ENCODE measurements at regions not wholly inside any gene's neighbourhood (a gene's known extent, or its start where the extent isn't known, plus 50 kb on each side); places are given as distances from the start of the nearest gene placed in this dataset.
A peak's percentile ranks its signal among the peaks of the same experiment; 100 is the strongest.
"Not testable (repeated sequence)": the region's sequence is repeated elsewhere in the genome, so short reads cannot be mapped to it uniquely, and the experiment has no call there.

DNA sequence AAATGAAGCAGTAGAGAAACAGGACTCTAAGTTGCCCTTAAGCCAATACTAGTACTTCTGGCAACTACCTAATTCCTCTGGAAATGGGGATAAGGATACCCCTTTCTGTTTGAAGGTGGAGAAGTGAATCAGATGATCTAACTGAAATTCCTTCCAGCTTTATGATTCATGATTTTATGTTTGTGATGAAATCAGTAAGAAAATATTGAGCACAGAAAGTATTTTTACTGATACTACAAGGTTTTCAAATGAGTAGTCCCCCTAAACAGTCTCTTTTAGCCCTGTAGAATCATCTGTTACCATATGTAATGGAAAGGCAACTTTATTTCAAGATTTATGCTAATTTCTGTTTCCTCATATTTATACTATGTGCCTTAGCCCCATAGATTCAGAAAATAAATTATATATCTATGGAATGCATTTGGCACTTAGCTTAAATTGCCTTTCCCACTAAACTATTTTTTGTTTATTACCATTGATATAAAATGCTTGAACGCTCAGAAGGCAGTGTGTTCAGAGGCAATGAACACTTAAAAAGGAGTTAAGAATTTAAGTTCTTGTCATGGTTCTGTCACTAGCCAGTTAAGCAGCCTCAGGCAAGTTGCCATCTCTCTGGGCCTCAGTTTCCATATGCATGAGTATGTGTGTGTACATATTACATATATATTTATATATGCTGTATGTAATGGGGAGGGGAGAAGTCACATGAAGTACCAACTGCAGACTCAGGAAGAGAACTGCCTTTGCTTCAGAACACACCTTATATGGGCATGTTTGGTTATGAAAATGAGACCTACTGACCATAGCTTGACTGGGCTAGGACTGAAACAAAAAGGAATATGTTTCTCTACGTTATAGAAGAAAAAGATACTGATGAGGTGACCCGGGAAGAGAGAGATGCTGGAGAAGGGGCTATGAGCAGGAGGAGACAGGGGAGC, 97.7 kb downstream of the CDC42EP3 start:
- DNase-seq, result no peak

DNA sequence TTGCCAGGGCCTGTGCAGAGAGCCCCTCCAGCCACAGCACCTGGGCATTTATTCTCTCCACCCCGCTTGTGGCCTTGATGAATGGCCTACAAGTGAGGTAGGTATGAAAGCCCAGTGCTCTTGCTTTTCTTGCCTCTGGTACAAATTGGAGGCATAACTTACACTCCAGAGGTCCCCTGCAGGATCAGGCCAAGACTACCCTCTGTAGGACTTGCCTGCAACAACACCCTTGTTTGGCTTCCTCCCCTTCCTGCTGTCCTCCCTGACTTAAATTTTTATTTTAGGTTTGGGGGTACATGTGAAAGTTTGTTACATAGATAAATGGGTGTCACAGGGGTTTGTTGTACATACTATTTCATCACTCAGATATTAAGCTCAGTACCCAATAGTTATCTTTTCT, 95.7 kb downstream of the CDC42EP3 start:
- DNase-seq, result no peak

DNA sequence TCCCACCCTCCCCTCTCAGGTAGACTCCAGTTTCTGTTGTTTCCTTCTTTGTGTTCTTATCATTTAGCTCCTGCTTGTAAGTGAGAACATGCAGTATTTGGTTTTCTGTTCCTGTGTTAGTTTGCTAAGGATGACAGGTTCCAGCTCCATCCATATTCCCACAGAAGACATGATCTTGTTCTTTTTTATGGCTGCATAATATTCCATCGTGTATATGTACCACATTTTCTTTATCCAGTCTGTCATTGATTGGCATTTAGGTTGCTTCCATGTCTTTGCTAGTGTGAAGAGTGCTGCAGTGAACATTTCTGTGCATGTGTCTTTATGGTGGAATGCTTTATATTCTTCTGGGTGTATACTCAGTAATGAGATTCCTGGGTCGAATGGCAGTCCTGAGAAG, 95.2 kb downstream of the CDC42EP3 start:
- not testable (repeated sequence) for DNase-seq

DNA sequence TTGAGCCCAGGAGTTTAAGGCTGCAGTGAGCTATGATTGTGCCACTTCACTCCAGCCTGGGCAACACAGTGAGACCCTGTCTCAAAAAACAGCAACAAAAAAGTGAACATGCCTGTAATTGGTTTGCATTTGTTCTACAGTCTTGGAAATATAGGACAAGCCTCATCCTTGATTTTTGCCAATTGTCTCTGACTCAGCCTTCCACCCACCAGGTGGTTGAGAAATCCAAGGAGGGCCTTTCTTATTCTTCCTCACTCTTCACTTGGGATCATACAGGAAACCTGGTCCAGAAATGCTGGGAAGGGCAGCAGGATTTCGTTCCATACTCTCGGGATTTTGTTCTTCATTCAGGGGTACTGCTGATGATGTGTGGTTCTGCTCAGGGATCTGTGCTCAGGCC, 94.6 kb downstream of the CDC42EP3 start:
- DNase-seq, result no peak

DNA sequence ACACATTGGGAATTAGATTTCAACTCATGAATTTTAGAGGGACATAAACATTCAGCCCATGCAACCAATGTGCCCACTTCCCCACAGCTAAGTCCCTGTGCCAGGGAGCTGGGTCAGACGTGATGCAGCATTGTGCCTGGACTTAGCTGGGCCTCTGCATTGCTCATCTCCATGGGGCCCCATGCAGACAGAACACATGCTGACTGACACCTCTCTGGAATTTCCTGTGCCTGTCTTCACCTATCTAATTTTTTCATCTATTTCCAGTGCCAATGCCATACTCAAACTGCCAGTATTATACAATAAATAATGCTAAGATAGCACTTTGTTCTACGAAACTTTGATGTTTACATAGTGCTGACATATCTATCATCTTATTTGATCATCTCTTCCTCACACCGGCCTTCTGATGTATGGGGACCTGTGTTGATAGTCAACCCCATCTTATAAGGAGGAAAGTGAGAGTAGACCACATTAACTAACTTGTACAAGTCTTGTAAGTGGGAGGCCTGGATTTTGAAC, 92.2 kb downstream of the CDC42EP3 start:
- DNase-seq, result no peak

DNA sequence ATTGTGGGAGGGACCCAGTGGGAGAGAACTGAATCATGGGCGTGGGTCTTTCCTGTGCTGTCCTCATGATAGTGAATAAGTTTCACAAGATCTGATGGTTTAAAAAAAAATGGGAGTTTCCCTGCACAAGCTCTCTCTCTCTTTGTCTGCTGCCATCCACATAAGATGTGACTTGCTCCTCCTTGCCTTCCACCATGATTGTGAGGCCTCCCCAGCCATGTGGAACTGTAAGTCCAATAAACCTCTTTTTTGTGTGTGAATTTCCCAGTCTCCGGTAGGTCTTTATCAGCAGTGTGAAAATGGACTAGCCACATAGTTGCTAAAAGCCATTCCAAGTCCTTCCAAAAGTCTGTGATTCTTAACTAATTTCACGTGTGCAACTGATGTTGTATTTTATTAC, 91.5 kb downstream of the CDC42EP3 start:
- not testable (repeated sequence) for DNase-seq

DNA sequence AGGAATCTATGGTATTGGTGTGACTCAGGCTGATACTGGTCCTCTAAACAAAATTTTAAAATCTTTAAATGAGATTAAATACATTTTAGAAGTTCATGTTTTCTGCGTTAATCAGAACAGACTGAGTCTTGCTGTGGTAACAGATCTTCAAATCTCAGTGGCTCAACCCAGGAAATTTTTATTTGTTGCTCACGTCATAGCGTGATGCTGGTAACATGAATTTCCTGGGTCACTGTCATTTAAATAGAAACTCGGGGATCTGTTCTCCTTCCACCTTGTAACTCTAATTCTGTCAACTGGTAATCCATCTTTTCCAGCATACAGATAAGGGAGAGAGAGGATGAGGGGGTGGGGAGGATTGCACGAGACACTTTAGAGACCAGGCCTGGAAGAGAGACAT, 90.0 kb downstream of the CDC42EP3 start:
- no peak for DNase-seq

DNA sequence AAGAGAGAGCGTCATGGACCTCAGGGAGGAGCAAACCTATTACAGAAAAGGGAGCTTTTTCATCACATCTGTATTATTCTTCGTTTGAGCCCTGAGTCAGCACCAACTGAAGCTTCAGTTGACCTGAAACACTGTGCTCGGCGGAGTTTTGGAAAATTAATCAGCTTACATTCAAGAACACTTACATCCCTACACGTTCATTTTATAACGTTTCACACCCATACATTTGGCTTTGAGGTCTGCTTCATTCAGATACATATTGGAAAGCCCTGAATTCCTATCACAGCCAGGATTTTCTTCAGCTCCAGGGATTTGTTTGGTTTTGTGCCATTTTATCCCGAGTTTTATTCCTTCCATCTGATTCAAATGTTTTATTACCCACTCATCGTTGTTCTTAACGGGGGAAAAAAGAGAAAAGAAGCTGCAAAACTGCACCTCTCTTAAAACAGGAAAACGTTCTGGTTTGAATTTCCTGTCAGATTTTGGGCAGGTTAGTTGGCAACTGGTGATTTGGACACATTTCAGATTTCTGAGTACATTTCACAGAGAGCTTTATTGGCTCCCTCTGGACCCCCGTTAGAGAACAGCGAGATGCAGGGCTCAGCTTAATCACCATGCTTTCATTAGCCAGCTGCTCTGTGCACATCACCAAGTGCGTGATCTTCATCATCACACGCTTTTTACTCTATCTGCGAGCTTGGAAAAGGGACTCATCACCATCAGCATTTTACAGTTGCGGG, 88.8 kb downstream of the CDC42EP3 start:
- no peak for DNase-seq

DNA sequence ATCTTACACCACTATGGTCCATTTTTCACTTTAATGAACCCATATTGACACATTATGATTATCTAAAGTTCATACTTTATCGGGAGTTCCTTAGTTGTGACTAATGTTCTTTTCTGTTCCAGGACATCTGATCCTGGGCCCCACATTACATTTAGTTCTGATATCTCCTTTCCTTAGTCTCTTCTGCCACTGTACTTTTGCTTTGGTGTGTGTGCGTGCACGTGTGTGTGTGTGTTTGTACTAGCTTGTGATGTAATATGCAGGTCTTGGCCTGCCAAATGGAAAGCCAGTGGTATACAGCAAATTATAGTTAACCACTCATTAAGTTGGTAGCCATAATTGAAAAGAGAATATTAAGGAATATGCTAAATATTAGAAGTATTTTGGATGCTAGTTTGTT, 88.0 kb downstream of the CDC42EP3 start:
- no peak for DNase-seq

DNA sequence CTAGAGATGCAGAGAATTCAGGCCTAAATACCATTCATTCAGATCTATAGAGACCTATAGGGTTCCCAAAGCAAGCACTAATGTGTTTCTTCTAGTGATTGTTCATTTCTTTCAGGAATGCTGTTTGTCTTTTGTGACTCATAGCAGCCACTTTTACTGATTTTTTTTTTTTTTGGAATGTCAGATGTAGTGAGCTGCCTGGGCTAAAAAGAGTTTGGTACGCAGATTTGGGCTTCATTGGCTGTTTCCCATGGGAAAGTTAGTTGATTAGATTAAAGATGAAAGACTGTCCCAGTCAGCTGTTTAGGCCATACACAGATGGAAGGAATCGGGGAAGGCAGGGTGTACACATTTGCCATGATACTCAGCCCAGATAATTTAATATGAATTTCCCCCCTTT, 87.6 kb downstream of the CDC42EP3 start:
- DNase-seq, result no peak

DNA sequence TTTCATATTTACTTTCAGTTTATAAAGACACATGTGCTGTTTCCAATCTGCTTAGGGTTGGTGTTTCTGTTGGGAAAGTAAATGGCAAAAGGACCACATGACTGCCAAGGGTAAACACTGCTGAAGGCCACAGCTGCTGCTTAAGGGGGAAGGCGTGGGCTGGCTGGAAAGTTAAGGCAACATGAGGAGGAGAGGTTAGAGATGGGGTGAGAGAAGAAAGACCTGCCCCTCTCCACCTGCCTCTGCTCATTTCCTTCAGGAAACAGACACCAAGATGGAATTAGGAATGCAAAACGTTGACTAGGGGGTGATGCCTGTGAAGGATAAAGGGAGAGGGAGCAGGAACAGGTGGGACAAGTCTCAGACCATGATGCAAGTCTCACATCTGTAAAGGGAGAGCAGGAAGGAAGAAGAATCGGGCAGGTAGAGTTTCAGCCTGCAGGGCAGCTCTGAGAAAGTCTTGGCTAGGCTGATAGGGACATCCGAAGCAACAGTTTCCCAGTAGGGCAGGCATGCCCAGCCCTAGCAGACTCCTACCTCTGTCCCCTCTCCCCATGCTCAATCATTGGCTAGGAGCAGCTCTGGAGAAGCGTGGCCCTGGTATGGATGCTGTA, 86.0 kb downstream of the CDC42EP3 start:
- DNase-seq, result no peak

DNA sequence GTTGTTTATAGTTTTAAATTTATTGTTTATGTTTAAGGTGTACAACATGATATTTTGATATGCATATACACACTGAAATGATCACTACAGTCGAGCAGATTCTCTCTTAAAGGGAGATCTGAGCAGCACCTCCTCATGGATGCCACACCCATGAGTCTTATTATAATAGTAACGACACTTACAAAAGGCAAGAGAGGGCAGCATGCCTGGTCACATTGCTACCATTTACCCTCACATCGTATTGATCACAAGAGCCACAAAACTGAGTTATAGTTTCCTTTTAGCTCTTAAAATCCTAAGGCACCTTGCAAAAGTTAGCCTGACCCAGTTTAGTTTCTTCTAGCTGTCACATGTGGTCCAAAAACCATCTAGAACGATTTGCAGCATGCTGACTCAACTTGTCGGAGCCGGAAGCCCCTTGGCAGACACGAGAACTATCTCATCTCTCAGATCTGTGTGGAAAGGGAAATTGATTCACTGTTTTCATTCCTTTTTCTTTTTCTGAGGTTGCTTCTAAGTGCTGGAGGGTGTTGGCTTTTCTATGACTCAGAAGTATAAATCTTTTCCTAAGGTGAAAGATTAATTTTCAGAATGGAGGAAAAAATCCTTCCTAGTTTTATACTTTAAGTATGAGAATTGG, 85.3 kb downstream of the CDC42EP3 start:
- DNase-seq, result peak; percentile 11

DNA sequence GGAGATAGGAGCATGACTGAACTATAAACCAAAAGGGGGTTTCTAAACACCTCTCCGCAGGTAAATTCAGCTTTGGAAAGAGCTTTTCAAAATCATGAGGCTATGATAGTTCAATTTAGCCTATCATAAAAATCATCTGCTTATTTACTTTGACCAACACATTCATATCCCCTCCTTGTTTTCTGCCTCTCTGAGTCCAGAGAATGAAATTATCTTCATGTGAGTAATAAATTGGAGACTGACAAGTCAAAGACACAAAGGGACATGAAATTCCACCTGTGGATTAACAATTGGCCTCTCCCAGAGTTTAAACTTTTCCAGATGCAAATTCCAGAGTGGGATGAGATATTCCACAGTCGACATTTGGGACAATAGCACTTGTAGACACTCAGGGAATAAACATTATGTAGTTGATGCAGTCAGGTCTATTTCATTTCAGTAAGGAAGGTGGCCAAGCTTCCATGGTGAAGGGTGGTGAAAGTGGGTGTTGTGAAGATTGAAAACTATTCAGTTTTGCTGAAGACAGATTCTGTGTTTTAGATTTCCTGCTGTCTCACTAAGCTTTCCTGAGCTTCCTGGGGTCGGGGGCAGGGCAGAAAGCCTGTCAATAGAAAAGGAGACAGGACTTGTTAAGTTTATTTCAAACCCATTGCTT, 84.7 kb downstream of the CDC42EP3 start:
- no peak for DNase-seq

DNA sequence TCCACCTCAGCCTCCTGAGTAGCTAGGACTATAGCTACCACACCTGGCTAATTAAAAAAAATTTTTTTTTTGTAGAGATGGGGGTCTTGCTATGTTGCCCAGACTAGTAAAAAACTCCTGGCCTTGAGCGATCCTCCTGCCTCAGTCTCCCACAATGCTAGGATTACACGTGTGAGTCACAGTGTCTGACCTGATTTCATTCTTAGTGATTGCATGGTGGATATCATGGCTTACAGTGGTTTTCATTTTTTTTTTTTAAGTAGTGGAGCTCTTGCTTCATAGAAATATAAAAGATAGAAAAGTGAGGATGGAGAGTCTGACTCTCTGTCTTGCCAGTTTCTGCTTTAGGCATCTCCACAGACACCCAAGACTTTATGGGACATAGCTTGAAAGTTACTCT, 83.6 kb downstream of the CDC42EP3 start:
- DNase-seq, result no peak

DNA sequence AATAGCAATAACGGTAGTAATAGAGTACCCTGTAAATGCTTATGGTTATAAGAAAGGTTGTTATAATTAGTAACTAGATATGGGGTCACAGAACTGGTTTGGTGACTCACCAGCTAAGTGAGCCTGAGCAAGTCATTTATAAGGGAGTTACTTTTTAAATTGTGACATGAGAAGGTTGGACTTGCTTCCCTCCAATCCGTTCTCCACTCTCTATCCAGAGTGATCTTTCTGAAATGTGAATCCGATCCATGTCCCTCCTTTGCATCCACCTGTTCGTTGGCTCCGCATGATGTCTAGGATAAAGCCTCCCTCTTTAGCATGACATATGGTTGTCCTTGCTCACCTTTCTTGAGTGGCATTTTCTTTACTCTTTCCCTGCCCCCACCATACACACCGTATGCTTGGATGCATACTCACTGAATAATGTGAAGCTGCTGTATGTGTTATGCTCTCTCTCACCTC, 83.1 kb downstream of the CDC42EP3 start:
- no peak for DNase-seq

DNA sequence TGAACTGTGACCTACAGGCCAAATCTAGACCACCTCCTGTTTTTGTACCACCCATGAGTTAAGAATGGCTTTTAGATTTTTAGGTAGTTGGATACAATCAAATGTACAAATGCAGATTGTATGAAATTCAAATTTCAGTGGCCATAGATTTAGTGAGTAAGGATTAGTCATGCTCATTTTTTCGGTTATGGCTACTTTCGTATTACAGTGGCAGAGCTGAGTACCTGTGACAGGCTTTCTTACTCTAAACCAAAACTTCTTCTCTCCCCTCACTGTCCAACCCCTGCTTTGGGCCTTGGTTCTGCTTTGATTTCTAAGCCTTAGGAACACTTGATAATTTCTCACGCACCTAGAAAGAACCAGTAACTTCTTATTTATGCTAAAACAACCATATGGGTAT, 82.1 kb downstream of the CDC42EP3 start:
- no peak for DNase-seq

DNA sequence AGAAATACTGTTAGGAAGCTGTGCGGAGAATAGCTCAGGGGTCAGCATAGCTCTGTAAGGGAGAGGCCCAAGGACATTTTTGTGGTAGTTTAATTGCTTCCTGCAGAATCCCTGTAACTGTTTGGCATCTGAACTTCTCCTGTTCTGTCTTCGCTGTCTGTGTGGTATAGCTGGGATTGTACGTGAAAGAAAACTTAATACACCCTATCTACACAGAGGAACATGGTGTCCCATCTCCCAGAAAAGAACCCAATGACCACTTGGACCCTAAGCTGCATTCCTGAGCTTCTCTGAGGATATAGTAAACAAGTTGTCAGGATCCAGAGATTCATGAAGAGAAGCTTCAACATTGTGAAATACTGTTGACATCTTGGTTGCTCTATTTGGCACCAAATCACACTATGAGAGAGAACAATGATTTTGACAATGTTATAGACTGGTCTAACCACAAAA, 81.3 kb downstream of the CDC42EP3 start:
- no peak for DNase-seq
